GM20431 (cell line): ENCODE measurements at regions not wholly inside any gene's neighbourhood (a gene's known extent, or its start where the extent isn't known, plus 50 kb on each side); places are given as distances from the start of the nearest gene placed in this dataset.
"Not testable (repeated sequence)": the region's sequence is repeated elsewhere in the genome, so short reads cannot be mapped to it uniquely, and the experiment has no call there.

Experiments
- in situ Hi-C: fragments of 300-500 bp; cut with MseI, MboI; formaldehyde crosslinking; loops from one replicate; pipeline ENCODE4 v1.15.0; 2020; ENCODE audit warnings: low sequenced_read_pairs; ENCODE audit not compliant: unreplicated experiment

DNA sequence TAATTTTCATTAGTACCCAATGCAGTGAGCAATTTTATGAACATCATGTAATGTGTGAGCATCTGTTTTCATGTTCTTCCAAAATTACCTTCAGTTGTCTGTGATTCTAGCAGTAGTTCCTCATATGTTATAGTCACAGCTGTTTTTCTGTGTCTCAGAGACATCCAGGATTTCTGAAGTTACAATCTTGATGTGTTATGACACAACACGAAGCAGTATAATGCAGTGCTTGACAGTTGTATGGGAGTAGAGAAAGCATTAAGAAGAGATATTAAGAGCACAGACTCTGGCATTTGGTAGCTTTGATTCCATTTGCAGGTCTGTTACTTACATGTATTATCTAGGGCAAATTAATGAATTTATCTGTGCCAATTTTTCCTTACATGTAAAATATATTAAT lies 414.7 kb upstream of the PCDH15 start:
- in situ Hi-C loops: no loop called here

GRCh38 chr10:55214608-55215007 lies 413.6 kb upstream of the PCDH15 start:
- in situ Hi-C loops: no loop called here

GRCh38 chr10:55212051-55212450 lies 411.0 kb upstream of the PCDH15 start:
- in situ Hi-C loops: no loop called here

- in situ Hi-C loops: no loop called here
Measured at GRCh38 chr10:55203874-55204273, 402.8 kb upstream of the PCDH15 start.

- in situ Hi-C loops: no loop called here
Measured at GRCh38 chr10:55203319-55203718, 402.3 kb upstream of the PCDH15 start.

- in situ Hi-C loops: no loop called here
Measured at GRCh38 chr10:55200020-55200419, 399.0 kb upstream of the PCDH15 start.

DNA sequence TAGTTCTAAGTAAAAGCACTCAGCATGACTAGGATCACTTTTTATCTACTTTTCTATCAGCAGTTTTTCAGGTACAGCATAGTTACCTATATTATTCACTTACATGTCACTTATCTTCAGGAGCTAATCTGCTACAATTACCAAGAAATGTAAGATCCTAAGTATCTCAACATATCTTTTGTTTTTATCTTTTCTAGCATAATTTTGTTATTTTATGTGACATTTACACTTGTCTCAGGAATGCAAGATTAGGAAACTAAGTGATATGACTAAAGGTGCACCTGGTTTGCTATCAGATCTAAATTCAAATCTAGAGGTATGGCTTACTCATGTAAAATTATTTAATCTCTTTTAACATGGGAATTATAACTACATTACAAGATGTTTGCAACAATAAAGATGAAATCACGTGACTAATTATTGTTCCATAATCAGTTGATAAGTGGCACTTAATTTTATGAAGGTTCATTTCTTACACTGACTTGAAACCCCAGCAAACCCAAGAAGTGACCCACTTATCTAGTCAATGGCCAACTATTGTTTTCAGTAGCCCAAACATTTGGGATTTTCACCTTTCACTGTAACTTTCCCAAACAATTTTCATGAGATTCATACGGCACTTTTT lies 390.3 kb upstream of the PCDH15 start:
- in situ Hi-C loops: no loop called here

GRCh38 chr10:55183993-55184392 lies 383.0 kb upstream of the PCDH15 start:
- in situ Hi-C loops: no loop called here

GRCh38 chr10:55180357-55180756 lies 379.3 kb upstream of the PCDH15 start:
- in situ Hi-C loops: no loop called here

DNA sequence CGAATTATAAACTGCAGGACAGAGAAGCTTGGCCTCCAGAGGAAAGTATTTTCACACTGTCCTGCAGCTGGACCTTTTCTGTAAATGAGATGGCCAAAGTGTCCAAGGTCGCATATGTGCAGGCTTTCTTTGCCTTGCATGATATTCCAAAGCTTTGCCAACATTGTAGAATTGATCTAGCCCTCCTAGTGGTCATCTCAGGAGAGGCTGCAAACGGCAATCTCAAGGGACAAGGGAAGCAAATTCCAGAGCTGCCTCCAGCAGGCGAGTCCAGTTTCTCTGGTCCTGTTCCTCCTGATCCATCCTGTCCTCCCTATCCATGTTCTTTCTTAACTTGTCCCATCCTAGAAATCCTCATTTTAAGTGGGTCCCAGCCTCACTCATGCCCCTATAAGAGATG lies 373.4 kb upstream of the PCDH15 start:
- in situ Hi-C loops: no loop called here

- in situ Hi-C loops: no loop called here
Measured at GRCh38 chr10:55169493-55169892, 368.5 kb upstream of the PCDH15 start.

DNA sequence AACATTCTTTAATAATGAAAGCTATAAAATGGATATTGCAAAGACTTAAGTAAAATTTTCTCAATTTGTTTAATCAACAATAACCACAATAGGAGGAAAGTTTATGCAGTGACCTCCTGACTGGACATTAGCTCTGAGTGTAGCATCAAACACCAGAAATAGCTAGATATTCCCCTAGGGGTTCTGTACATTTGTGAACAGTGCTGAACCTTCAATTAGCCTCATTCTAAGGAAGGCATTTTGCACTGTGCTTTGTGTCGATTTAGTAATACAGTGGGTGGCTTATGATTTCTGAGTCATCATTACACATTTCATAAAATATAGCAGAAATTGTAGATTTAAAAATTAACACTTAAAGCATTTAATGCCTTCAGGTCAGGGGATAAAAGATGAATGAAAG lies 367.3 kb upstream of the PCDH15 start:
- in situ Hi-C loops: no loop called here

GRCh38 chr10:55163388-55163979 lies 362.5 kb upstream of the PCDH15 start:
- in situ Hi-C loops: no loop called here

- in situ Hi-C loops: not testable (repeated sequence)
Measured at GRCh38 chr10:55162321-55162720, 361.3 kb upstream of the PCDH15 start.

GRCh38 chr10:55160655-55161283 lies 359.7 kb upstream of the PCDH15 start:
- in situ Hi-C loops: no loop called here

- in situ Hi-C loops: no loop called here
Measured at GRCh38 chr10:55158633-55159032, 357.6 kb upstream of the PCDH15 start.

GRCh38 chr10:55146032-55146431 lies 345.0 kb upstream of the PCDH15 start:
- in situ Hi-C loops: no loop called here

DNA sequence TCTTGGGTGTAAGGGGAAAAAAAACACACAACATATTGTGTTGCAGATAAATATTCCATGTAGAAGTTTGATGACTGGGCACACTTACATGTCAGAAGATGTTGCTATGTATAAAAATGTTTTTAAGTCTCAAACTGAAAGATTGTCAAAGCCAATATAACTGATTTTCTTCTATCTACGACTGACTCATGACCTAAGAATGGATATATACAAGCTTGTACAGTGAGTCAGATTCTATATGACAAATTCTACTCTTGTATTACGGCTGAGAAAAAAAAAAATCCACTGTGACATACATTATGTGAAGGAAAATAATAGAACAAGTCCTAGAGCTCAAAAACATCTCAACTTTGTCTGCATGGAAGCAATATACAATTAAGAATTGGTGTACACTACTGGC lies 343.0 kb upstream of the PCDH15 start:
- in situ Hi-C loops: no loop called here

- in situ Hi-C loops: no loop called here
Measured at GRCh38 chr10:55141892-55142291, 340.9 kb upstream of the PCDH15 start.

DNA sequence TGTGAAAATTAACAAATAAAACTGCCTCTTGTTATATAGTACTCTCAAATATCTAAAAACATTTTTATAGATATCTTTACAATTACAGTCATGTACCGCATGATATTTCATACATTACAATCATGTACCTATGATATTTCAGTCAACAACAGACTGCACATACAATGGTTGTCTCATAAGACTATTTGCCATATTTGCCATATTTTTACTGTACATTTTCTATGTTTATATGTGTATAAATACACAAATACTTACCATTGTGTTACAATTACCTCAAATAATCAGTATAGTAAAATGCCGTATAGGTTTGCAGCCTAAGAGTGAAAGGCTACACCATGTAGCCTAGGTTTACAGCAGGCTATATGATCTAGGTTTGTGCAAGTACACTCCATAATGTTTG lies 336.0 kb upstream of the PCDH15 start:
- in situ Hi-C loops: no loop called here

- in situ Hi-C loops: no loop called here
Measured at GRCh38 chr10:55104738-55105137, 303.7 kb upstream of the PCDH15 start.

- in situ Hi-C loops: loop anchor here (25.0 kb wide), 1 partner anchor 164 kb away; no protein-coding TSS in a partner anchor
Measured at GRCh38 chr10:55098452-55098851, 297.4 kb upstream of the PCDH15 start.
